ENCODE measurements at regions not wholly inside any gene's neighbourhood (a gene's known extent, or its start where the extent isn't known, plus 50 kb on each side); places are given as distances from the start of the nearest gene placed in this dataset.

- H3K27ac ChIP-seq: no peak overlapping the region
- no peaks in the 10 kb centered on the region for H3K9me3 ChIP-seq
- no peaks in the 10 kb centered on the region for H3K36me3 ChIP-seq
- TF ChIP-seq, protein P1, sequence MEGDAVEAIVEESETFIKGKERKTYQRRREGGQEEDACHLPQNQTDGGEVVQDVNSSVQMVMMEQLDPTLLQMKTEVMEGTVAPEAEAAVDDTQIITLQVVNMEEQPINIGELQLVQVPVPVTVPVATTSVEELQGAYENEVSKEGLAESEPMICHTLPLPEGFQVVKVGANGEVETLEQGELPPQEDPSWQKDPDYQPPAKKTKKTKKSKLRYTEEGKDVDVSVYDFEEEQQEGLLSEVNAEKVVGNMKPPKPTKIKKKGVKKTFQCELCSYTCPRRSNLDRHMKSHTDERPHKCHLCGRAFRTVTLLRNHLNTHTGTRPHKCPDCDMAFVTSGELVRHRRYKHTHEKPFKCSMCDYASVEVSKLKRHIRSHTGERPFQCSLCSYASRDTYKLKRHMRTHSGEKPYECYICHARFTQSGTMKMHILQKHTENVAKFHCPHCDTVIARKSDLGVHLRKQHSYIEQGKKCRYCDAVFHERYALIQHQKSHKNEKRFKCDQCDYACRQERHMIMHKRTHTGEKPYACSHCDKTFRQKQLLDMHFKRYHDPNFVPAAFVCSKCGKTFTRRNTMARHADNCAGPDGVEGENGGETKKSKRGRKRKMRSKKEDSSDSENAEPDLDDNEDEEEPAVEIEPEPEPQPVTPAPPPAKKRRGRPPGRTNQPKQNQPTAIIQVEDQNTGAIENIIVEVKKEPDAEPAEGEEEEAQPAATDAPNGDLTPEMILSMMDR (IDR thresholded peaks at IDR 0.05): no peak
- no peaks in the 10 kb centered on the region for H3K4me1 ChIP-seq
- no peak overlapping the region for H3K4me3 ChIP-seq
- H3K27me3 ChIP-seq: no peaks in the 10 kb centered on the region
- DNase-seq (ENCODE audit: low spot score): no peak
Observed at GRCh38 chr2:78602862-78603261, 422.6 kb upstream of the REG3G start.

- H3K36me3 ChIP-seq: no peaks in the 10 kb centered on the region
- no peak overlapping the region for H3K4me3 ChIP-seq
- no peak overlapping the region for H3K27ac ChIP-seq
- TF ChIP-seq, protein P1 (IDR thresholded peaks at IDR 0.05): no peak
- no peaks in the 10 kb centered on the region for H3K9me3 ChIP-seq
- no peaks in the 10 kb centered on the region for H3K4me1 ChIP-seq
- H3K27me3 ChIP-seq: no peaks in the 10 kb centered on the region
- no peak for DNase-seq (ENCODE audit: low spot score)
Observed at GRCh38 chr2:78606895-78607294, 418.6 kb upstream of the REG3G start.

GRCh38 chr2:78614726-78615125 is 410.8 kb upstream of the REG3G start:
- no peaks in the 10 kb centered on the region for H3K36me3 ChIP-seq
- H3K4me3 ChIP-seq: no peak overlapping the region
- no peak for DNase-seq (ENCODE audit: low spot score)
- H3K27me3 ChIP-seq: no peaks in the 10 kb centered on the region
- H3K27ac ChIP-seq: no peak overlapping the region
- H3K4me1 ChIP-seq: no peaks in the 10 kb centered on the region
- TF ChIP-seq, protein P1 (IDR thresholded peaks at IDR 0.05): no peak
- no peaks in the 10 kb centered on the region for H3K9me3 ChIP-seq

GRCh38 chr2:78615956-78616355 is 409.5 kb upstream of the REG3G start:
- Histone ChIP-seq H3K4me3 (no peak overlapping the region), H3K27ac (no peak overlapping the region), H3K27me3 (no peaks in the 10 kb centered on the region), H3K9me3 (no peaks in the 10 kb centered on the region), H3K36me3 (no peaks in the 10 kb centered on the region), H3K4me1 (no peaks in the 10 kb centered on the region)
- no peak for DNase-seq (ENCODE audit: low spot score)
- TF ChIP-seq, protein P1 (IDR thresholded peaks at IDR 0.05): no peak

DNA sequence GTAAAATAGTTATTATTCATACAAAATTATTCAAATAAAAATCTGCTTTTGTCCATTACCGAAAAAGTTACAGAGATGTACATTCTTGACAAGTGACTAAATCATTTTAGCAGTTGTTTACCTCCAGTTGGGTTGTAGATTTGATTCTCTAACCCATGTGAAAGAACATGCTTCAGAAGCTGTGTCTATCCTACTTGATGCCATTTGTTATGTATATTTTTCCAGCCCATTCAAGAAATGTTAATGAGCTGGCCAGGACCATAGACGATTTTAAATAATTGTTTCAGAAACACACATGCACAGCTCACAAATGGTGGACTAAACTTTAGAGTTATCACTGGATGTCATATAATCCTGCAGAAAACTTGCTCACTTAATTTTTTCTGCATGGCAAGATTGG is 391.1 kb upstream of the REG3G start:
- Histone ChIP-seq H3K4me3 (no peak overlapping the region), H3K9me3 (no peaks in the 10 kb centered on the region), H3K27me3 (no peaks in the 10 kb centered on the region), H3K36me3 (no peaks in the 10 kb centered on the region), H3K27ac (no peak overlapping the region), H3K4me1 (no peaks in the 10 kb centered on the region)
- TF ChIP-seq, protein P1 (IDR thresholded peaks at IDR 0.05): no peak
- DNase-seq (ENCODE audit: low spot score): no peak

DNA sequence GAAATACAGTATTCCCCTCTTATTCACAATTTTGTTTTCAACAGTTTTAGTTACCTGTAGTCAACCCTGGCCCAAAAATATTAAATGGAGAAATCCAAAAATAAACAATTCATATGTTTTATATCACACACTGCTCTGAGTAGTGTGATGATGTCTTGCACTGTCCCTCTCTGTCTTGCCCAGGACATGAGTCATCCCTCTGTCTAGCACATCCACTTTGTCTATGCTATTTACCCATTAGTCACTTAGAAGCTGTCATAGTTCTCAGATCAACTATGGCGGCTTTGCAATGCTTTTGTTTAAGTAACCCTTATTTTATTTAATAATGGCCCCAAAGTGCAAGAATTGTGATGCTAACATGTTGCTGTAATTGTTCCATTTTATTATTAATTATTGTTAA is 380.6 kb upstream of the REG3G start:
- TF ChIP-seq, protein P1 (IDR thresholded peaks at IDR 0.05): no peak
- Histone ChIP-seq H3K4me3 (no peak overlapping the region), H3K9me3 (no peaks in the 10 kb centered on the region), H3K27me3 (no peaks in the 10 kb centered on the region), H3K4me1 (no peaks in the 10 kb centered on the region), H3K36me3 (no peaks in the 10 kb centered on the region), H3K27ac (no peak overlapping the region)
- no peak for DNase-seq (ENCODE audit: low spot score)

Measured in right atrium auricular region (tissue), 2 donors.